GM21576 (cell line): ENCODE measurements at regions not wholly inside any gene's neighbourhood (a gene's known extent, or its start where the extent isn't known, plus 50 kb on each side); places are given as distances from the start of the nearest gene placed in this dataset.

ENCODE experiments used
- ATAC-seq: cut with Tn5 transposase; IDR thresholded peaks from one replicate; pipeline ENCODE4 v1.9.1; 2021; ENCODE audit warnings: mild to moderate bottlenecking, moderate library complexity; ENCODE audit not compliant: unreplicated experiment

DNA sequence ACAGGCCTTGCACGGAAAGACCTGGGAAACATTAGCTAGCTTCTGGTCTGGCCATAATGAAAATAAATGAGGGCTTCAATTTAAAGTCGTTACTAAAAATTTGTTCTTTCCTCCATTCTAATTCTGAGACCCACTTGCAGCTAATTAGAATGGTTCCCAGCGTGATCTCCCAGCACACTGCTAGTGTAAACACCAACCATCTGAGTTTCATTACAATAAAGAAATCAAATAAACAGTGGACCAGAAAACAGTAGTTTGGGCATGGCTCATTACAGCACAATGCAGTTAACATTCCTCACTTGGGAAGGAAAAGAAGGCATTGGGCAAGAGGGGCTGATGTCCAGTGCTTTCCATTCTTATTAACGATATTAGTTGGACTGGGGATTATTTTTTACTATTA, 410.9 kb upstream of the SOX9 start:
- no peak for ATAC-seq

GRCh38 chr17:71710816-71711215, 410.0 kb upstream of the SOX9 start:
- ATAC-seq: no peak

GRCh38 chr17:71713846-71714245, 407.0 kb upstream of the SOX9 start:
- ATAC-seq: no peak

DNA sequence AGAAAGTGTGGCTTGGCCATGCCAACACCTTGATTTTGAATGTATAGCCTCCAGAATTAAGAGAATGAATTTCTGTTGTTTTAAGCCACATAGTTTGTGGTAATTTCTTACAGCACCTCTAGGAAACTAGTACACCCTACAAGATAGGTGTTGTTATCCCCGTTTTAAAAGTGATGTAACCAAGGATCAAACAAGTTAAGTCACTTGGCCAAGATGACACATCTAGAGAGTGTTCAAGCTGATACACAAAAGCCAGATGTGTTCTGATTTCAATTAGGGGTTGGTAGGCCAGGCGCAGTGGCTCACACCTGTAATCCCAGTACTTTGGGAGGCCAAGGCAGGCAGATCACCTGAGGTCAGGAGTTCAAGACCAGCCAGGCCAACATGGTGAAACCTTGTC, 396.5 kb upstream of the SOX9 start:
- no peak for ATAC-seq

- no peak for ATAC-seq
Measured at GRCh38 chr17:71725811-71726210, 395.0 kb upstream of the SOX9 start.

DNA sequence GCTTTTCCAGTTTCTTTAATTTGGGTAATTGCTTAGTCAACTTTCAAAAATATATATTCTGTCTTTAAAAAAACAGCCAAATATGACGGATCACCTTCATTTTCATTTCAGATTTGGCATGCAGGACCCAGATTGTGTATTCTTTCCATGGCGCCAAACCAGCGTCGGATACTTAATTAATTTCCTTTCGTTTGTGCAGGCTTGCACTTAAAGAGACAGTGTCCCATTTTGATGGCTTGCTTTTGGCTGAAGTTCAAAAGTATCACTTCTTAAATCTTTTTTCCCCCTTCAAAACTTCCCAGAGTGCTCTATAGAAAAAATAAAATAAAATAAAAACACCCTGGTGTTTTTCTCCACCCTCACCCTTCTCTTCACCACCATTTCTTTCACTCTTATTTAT, 394.5 kb upstream of the SOX9 start:
- ATAC-seq: no peak

DNA sequence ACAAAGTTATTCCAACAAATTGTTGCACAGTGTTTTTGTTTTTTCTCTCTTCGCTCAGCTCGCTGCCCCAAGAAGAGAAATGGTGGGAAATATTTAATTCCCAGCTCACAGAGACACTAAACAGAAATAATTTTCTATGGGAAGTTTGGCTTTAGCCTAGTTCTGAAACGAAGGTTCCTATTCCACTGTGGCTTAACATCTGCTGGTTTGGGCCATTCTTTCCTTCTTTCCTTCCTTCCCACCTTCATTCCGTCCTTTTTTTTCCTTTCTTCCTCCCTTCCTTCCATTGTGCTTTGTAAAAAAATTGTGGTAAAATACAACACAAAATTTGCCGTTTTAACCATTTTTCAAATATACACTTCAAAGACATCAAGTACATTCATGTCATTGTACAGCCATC, 393.5 kb upstream of the SOX9 start:
- ATAC-seq: no peak

DNA sequence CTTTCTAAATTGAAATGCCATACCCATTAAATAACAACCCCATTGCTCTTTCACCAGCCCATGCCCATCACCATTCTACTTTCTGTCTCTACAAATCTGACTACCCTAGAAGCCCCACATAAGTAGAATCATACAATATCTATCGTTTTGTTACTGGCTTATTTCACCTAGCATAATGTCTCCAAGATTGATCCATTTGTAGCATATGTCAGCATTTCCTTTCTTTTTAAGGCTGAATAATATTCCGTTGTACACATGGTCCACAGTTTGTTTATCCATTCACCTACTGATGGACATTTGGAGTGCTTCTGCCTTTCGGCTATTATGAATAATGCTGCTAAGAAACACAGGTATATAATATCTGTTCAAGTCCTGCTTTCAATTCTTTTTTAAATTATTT, 393.1 kb upstream of the SOX9 start:
- ATAC-seq: no peak

DNA sequence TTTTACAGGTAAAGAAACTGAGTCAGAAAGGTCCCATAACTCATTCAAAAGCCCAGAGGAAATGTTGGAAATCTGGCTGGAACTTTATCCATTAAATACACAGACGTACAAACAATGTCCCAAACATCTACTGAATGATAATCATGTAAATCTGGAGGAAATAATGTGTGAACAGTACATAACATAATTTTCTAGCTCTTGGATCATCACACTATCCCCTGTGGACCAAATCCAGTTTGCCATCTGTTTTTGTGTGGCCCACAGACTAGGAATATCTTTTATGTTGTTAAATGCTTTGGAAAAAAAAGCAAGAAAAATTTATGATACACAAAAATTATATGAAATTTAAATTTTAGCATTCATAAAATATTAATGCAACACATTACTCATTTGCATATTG, 389.9 kb upstream of the SOX9 start:
- no peak for ATAC-seq

- ATAC-seq: no peak
Measured at GRCh38 chr17:71735893-71736292, 384.9 kb upstream of the SOX9 start.

DNA sequence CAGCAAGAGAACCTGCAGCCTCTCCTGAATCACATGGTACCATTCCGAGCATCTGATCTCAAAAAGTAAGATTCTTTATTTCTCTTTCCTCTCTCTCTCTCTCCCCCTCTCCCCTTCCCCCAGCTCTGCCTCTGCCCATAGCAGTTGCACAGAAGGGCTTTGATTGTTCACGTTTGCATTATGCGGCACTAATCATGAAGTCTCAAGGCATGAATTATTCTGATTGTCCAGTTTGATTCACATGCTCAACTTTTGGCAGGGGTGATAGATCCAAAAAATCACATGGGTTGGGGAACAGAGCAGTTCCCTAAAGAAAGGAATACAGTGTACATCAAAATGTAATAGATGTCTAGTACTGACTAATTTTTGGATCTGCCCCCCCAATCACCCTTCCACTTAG, 380.0 kb upstream of the SOX9 start:
- ATAC-seq: no peak

DNA sequence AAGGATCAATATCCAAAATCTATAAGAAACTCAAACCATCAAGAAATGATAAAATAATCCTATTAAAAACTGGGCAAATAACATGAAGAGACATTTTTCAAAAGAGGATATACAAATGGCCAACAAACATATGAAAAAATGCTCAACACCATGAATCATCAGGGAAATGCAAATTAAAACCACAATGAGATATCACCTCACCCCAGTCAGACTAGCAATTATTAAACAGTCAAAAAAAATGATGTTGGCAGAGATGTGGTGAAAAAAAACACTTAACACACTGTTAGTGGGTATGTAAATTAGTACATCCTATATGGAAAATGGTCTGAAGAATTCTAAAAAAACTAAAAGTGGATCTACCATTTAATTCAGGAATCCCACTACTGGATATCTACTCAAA, 379.0 kb upstream of the SOX9 start:
- no peak for ATAC-seq

- ATAC-seq: no peak
Measured at GRCh38 chr17:71748872-71749271, 371.9 kb upstream of the SOX9 start.

DNA sequence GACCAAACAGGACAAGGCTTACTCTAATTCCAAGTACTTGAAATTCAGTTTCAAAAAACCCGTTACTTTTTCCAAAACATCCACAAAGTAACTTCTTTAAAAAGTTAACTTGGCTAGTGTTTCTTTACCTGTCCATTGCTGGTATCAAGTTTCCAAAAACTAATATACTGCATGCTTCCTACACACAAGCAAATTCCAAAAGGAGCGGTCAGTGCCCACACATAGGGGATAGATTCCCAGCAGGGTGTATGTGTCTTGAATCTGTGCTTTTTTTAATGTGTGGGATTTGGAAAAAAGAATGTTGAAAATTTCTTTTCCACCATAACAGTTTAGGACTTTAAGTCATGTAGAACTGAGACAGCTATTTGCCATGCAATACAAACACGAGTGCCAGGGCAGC, 367.8 kb upstream of the SOX9 start:
- no peak for ATAC-seq

- no peak for ATAC-seq
Measured at GRCh38 chr17:71757156-71757555, 363.7 kb upstream of the SOX9 start.

DNA sequence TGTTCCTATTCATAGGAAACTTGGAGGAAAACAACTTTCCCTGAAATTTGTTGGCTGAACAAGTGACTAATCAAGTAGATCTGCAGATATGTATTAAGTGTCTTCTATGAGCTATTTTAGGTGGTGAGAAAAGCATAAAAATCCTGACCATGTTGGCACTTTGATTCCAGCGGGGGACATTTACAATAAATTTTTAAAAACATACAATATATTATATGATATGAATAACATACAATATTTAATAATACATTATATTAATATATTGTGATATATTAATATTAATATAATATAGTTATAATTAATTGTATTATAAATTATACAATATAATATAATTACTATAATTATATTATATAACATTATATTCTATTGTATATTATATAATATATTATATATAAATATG, 362.9 kb upstream of the SOX9 start:
- ATAC-seq: no peak

- no peak for ATAC-seq
Measured at GRCh38 chr17:71759422-71760060, 361.3 kb upstream of the SOX9 start.

GRCh38 chr17:71760062-71760720, 360.6 kb upstream of the SOX9 start:
- ATAC-seq: no peak

DNA sequence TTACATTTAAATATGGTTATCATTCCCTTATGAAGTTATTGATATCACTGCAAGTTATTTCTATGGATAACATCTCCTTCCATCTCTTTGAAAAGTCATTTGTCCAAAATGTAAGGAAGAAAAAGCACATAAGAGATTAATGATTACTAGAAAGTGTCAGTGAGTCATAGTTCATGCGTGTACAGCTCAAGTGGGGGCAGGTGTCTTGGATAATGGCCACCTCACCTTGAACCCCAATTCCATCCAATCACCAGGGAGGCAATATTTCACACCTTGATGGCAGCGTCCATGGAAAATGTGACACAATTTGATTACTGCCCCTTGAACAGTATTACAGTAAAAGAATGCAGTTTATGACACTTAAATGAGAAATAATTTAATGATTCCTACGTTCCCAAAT, 358.3 kb upstream of the SOX9 start:
- no peak for ATAC-seq

DNA sequence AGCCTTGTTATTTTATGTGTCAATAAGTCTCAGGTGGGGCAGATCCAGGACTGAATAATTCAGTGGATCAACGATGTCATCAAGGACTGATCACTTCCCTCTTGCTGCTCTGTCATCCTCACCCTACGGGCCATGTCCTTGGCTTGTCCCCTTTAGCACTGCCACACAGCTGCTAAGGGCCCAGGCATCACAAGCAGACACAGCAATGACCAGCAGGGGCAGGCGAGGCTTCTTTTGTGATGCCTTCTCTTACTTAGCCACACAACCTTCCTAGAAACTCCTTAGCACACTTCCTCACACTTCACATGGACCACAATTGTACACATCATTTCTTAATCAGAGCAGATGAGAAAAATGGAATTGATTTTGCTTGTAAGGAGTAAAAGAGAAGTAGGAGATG, 356.3 kb upstream of the SOX9 start:
- no peak for ATAC-seq

DNA sequence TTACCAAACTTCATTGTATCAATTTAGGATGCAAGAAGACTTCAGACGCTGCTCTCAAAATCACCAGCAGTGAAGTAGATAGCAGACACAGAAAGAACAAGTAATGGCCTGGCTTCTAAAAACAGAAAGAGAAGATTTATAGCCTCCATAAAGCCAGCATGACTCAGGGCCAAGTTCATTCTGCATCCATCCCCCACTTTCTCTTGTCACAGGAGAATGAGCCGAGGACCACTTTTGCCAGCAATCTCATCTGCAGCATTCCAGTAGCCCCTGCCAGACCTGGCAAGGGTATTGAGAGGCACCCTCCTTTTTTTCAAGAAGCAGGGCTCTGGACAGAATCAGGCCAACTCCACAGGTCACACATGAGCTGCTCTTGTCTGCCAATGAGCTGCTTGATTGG, 355.4 kb upstream of the SOX9 start:
- no peak for ATAC-seq

- ATAC-seq: no peak
Measured at GRCh38 chr17:71769850-71770249, 351.0 kb upstream of the SOX9 start.

DNA sequence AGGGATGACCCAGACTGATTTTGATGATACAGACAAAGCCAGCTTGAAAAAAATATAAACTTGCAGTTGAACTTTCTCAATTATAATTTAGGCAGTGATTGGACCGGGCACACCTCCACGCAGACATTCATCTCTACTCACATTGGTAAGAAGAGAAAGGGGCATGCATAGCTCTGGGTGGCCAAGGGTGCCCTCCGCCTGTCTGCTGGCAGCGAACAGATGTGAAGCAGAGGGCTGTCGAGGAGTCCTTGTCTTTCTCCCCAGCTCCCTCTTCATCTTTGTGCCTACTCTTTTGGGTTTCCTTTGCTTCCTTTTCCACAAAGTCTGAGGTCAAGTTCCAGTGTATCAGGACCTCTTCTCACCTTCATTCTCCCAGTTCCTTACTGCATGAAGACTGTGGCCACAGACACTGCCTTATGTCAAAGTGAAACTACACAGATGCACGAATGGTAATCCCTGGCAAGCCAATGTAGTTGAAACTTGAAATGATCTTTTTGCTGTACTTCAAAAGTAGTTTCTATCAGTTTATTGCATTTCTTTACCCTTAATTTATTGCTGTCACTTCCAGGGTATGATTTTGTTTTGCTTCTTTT, 343.7 kb upstream of the SOX9 start:
- ATAC-seq: no peak
